Peyer's patch (tissue), 4 donors: ENCODE measurements at regions not wholly inside any gene's neighbourhood (a gene's known extent, or its start where the extent isn't known, plus 50 kb on each side); places are given as distances from the start of the nearest gene placed in this dataset.

ENCODE experiments used
- CTCF ChIP-seq, 6 experiments: fragments of 450-650 bp in 4 of 6; fragments of 200-600 bp in 2 of 6; sonication (generic) in 1 of 6; IDR thresholded peaks; one replicate each; pipeline ENCODE4 v1.5.1; 2017 to 2019; ENCODE audit warnings: antibody characterized with exemption in 6 of 6, mild to moderate bottlenecking in 3 of 6, moderate library complexity in 1 of 6
- POLR2A ChIP-seq, 2 donors: fragments of 450-650 bp; IDR thresholded peaks; one replicate each; pipeline ENCODE4 v1.5.1; 2017; ENCODE audit warnings: antibody characterized with exemption in 2 of 2, mild to moderate bottlenecking in 2 of 2, moderate library complexity in 2 of 2

DNA sequence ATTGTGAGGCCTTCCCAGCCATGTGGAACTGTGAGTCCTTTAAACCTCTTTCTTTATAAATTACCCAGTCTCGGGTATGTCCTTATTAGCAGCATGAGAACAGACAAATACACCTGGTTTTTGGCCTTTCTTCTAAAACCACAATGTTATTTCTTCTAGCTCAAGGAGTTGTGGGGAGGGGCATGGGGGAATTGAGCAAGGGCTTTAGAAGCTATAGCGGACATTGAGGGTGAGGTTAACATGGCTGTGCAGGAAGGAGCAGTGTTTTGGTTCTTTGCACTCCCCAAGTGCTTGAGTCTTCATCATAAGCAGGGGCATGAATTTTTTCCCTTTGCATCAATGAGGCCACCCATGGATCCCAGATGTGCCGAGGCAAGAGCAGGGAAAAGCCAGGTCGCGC lies 86.8 kb downstream of the SPRING1 start:
- TF ChIP-seq CTCF (IDR thresholded peaks at IDR 0.05) (no peak), POLR2A (IDR thresholded peaks at IDR 0.05) (no peak)
